H1 (cell line): ENCODE measurements at regions not wholly inside any gene's neighbourhood (a gene's known extent, or its start where the extent isn't known, plus 50 kb on each side); places are given as distances from the start of the nearest gene placed in this dataset.

Experiments used
- CTCF ChIA-PET: fragments of 300-600 bp; sonication (Branson Sonifier 250); formaldehyde crosslinking; loops from one replicate; lab custom pipeline; 2021; ENCODE audit not compliant: partially characterized antibody; lab: Charles Lee
- POLR2A ChIA-PET: fragments of 300-600 bp; sonication (Branson Sonifier 250); formaldehyde crosslinking; loops from one replicate; lab custom pipeline; 2021; ENCODE audit warnings: inconsistent platforms; ENCODE audit not compliant: partially characterized antibody; lab: Charles Lee
- DNase-seq, 2 experiments: peaks; one replicate each; pipeline versions ENCODE4 v3.0.0 to v3.0.0-alpha.2; 2010 to 2022; ENCODE audit warnings: low spot score in 2 of 2, low read depth in 1 of 2, mixed read lengths in 1 of 2
- FAIRE-seq: peaks from 2 replicates; lab custom pipeline; 2011; peaks lifted over from hg19 to GRCh38; lab: Jason Lieb, UNC
- H2AFZ ChIP-seq: 2 replicates; pipeline ENCODE4 v1.8.1; 2012; ENCODE audit warnings: low read length, inconsistent platforms
- H2AK5ac ChIP-seq: 2 replicates; pipeline ENCODE4 v1.6.1; 2013; ENCODE audit warnings: low read depth, low read length
- H2BK120ac ChIP-seq: replicated peaks from 2 replicates; pipeline ENCODE3; 2013; ENCODE audit warnings: low read depth, low read length, inconsistent platforms
- H2BK12ac ChIP-seq: 2 replicates; pipeline ENCODE4 v1.6.1; 2013; ENCODE audit warnings: low read depth, low read length
- H2BK15ac ChIP-seq: 2 replicates; pipeline ENCODE4 v1.6.1; 2013; ENCODE audit warnings: low read length
- H2BK20ac ChIP-seq: 2 replicates; pipeline ENCODE4 v1.6.1; 2013; ENCODE audit warnings: low read length
- H2BK5ac ChIP-seq: 2 replicates; pipeline ENCODE4 v1.6.1; 2013; ENCODE audit warnings: low read depth, low read length
- H3K14ac ChIP-seq: 2 replicates; pipeline ENCODE4 v1.6.1; 2013; ENCODE audit warnings: inconsistent platforms; ENCODE audit not compliant: insufficient read length
- H3K18ac ChIP-seq: 2 replicates; pipeline ENCODE4 v1.6.1; 2013; ENCODE audit warnings: low read length; ENCODE audit errors: extremely low read depth
- H3K23ac ChIP-seq: 2 replicates; pipeline ENCODE4 v1.6.1; 2013; ENCODE audit warnings: inconsistent platforms; ENCODE audit not compliant: insufficient read length
- H3K23me2 ChIP-seq: 2 replicates; pipeline ENCODE4 v1.6.1; 2013; ENCODE audit warnings: low read depth, low read length
- H3K27ac ChIP-seq: 2 replicates; pipeline ENCODE4 v1.6.1; 2011; ENCODE audit warnings: low read depth, low read length, inconsistent platforms
- H3K27me3 ChIP-seq, 4 experiments: replicated peaks in 1 of 4; 1 replicate in 1 of 4; 2 replicates in 3 of 4; pipeline versions ENCODE4 v1.6.1 to v1.8.1; 2011 to 2013; ENCODE audit warnings: low read length in 3 of 4, mild to moderate bottlenecking in 3 of 4, inconsistent platforms in 2 of 4, mixed read lengths in 2 of 4, moderate library complexity in 1 of 4; ENCODE audit not compliant: control insufficient read depth in 3 of 4, insufficient read depth in 3 of 4; ENCODE audit errors: extremely low read depth in 1 of 4
- H3K36me3 ChIP-seq, 4 experiments: 2 replicates each; pipeline versions ENCODE4 v1.6.1 to v1.8.1; 2011 to 2013; ENCODE audit warnings: mild to moderate bottlenecking in 4 of 4, low read length in 3 of 4, moderate library complexity in 2 of 4, control low read depth in 1 of 4, inconsistent platforms in 1 of 4; ENCODE audit not compliant: insufficient read depth in 4 of 4, control insufficient read depth in 2 of 4
- H3K4ac ChIP-seq: replicated peaks from 2 replicates; pipeline ENCODE3; 2013; ENCODE audit warnings: low read length, low read depth, mixed read lengths, inconsistent platforms; ENCODE audit not compliant: insufficient read length
- H3K4me1 ChIP-seq, 4 experiments: replicated peaks in 1 of 4; 1 replicate in 1 of 4; 2 replicates in 3 of 4; pipeline versions ENCODE4 v1.6.1 to v1.8.1; 2011 to 2013; ENCODE audit warnings: low read length in 3 of 4, inconsistent platforms in 2 of 4, mixed read lengths in 1 of 4; ENCODE audit not compliant: insufficient read depth in 4 of 4, control insufficient read depth in 3 of 4
- H3K4me2 ChIP-seq, 2 experiments: 2 replicates each; pipeline versions ENCODE4 v1.6.1 to v1.8.1; 2011 to 2013; ENCODE audit warnings: low read depth in 2 of 2, low read length in 2 of 2, control low read depth in 1 of 2, inconsistent platforms in 1 of 2, mild to moderate bottlenecking in 1 of 2; ENCODE audit not compliant: insufficient read depth in 1 of 2
- H3K4me3 ChIP-seq, 4 experiments: fragments of 200-600, 300-600 bp in 1 of 4; sonication (generic), shearing (Covaris generic), sonication (Bioruptor Twin) in 1 of 4; 2 replicates each; pipeline versions ENCODE4 v1.5.1 to v1.8.1; 2011 to 2016; ENCODE audit warnings: low read length in 4 of 4, low read depth in 3 of 4, control low read depth in 2 of 4, inconsistent platforms in 2 of 4, mild to moderate bottlenecking in 2 of 4, mixed read lengths in 1 of 4, moderate library complexity in 1 of 4; ENCODE audit not compliant: insufficient read depth in 2 of 4; ENCODE audit errors: extremely low read depth in 1 of 4
- H3K56ac ChIP-seq: replicated peaks from 2 replicates; pipeline ENCODE3; 2013; ENCODE audit warnings: low read depth, mild to moderate bottlenecking, mixed read lengths, low read length, inconsistent platforms; ENCODE audit not compliant: insufficient read length
- H3K79me1 ChIP-seq: 2 replicates; pipeline ENCODE4 v1.6.1; 2013; ENCODE audit warnings: low read depth, low read length, control low read depth
- H3K79me2 ChIP-seq, 2 experiments: 2 replicates each; pipeline versions ENCODE4 v1.6.1 to v1.8.1; 2012 to 2013; ENCODE audit warnings: low read length in 2 of 2, mild to moderate bottlenecking in 2 of 2, inconsistent platforms in 1 of 2; ENCODE audit not compliant: insufficient read depth in 2 of 2, control insufficient read depth in 1 of 2
- H3K9ac ChIP-seq, 4 experiments: replicated peaks in 1 of 4; 1 replicate in 1 of 4; 2 replicates in 3 of 4; pipeline versions ENCODE4 v1.6.1 to v1.8.1; 2011 to 2013; ENCODE audit warnings: low read depth in 3 of 4, low read length in 3 of 4, control low read depth in 2 of 4, mild to moderate bottlenecking in 2 of 4, moderate library complexity in 2 of 4, inconsistent platforms in 1 of 4; ENCODE audit errors: extremely low read depth in 1 of 4
- H3K9me3 ChIP-seq, 2 experiments: 2 replicates each; pipeline versions ENCODE4 v1.6.1 to v1.8.1; 2012 to 2013; ENCODE audit warnings: mild to moderate bottlenecking in 2 of 2, moderate library complexity in 2 of 2, control low read depth in 1 of 2, inconsistent platforms in 1 of 2, low read depth in 1 of 2, low read length in 1 of 2, mixed read lengths in 1 of 2; ENCODE audit not compliant: insufficient read depth in 2 of 2
- H4K20me1 ChIP-seq, 2 experiments: replicated peaks in 1 of 2; 2 replicates each; pipeline versions ENCODE3 to v1.8.1; 2011 to 2013; ENCODE audit warnings: inconsistent platforms in 2 of 2, low read length in 2 of 2, mild to moderate bottlenecking in 1 of 2; ENCODE audit not compliant: insufficient read depth in 2 of 2, control insufficient read depth in 1 of 2
- H4K5ac ChIP-seq: 2 replicates; pipeline ENCODE4 v1.6.1; 2013; ENCODE audit warnings: low read length, low read depth, mixed read lengths, inconsistent platforms; ENCODE audit not compliant: insufficient read length
- H4K8ac ChIP-seq: 2 replicates; pipeline ENCODE4 v1.8.0; 2013; ENCODE audit warnings: mild to moderate bottlenecking, moderate library complexity, low read length, inconsistent platforms; ENCODE audit not compliant: insufficient read depth; ENCODE audit errors: extremely low read depth
- H4K91ac ChIP-seq: replicated peaks from 2 replicates; pipeline ENCODE3; 2013; ENCODE audit warnings: low read length, mixed read lengths, inconsistent platforms; ENCODE audit not compliant: insufficient read length
- CREB1 ChIP-seq: IDR thresholded peaks from 2 replicates; pipeline ENCODE4 v1.6.1; 2012; ENCODE audit warnings: inconsistent platforms
- EGR1 ChIP-seq: IDR thresholded peaks from 2 replicates; pipeline ENCODE4 v1.6.1; 2011; ENCODE audit warnings: low read depth, low read length, borderline replicate concordance
- HDAC6 ChIP-seq: IDR thresholded peaks from one replicate; pipeline ENCODE4 v1.7.1; 2012; ENCODE audit warnings: low read depth, mild to moderate bottlenecking, inconsistent platforms, low read length, moderate library complexity
- JUN ChIP-seq: IDR thresholded peaks from 2 replicates; pipeline ENCODE4 v1.6.1; 2011; ENCODE audit warnings: low read depth, mild to moderate bottlenecking, improper control_type of control experiment, low read length
- KDM5A ChIP-seq: fragments of 200-600 bp; IDR thresholded peaks from 2 replicates; pipeline ENCODE4 v1.7.1; 2012; ENCODE audit warnings: mild to moderate bottlenecking, low read length, inconsistent platforms, mixed read lengths
- POLR2AphosphoS5 ChIP-seq: IDR thresholded peaks from 2 replicates; pipeline ENCODE4 v1.6.1; 2011; ENCODE audit warnings: low read depth, low read length
- RXRA ChIP-seq: IDR thresholded peaks from 2 replicates; pipeline ENCODE4 v1.6.1; 2011; ENCODE audit warnings: low read depth, mild to moderate bottlenecking, low read length, moderate library complexity; ENCODE audit not compliant: insufficient read depth
- WGBS, 2 experiments: shearing (Covaris generic) in 1 of 2; methylation state at CpG; one replicate each; pipeline versions ENCODE4 v1.1.6 to v1.1.7; 2013 to 2015; ENCODE audit warnings: low lambda C conversion rate in 2 of 2, mixed read lengths in 2 of 2, inconsistent platforms in 1 of 2, low coverage in 1 of 2, missing lambda C conversion rate in 1 of 2; ENCODE audit not compliant: insufficient replicate concordance in 2 of 2, insufficient coverage in 1 of 2, insufficient read length in 1 of 2; ENCODE audit errors: extremely low coverage in 1 of 2, missing lambda C conversion rate in 1 of 2; 5-methylcytosine and 5-hydroxymethylcytosine counted together
- TF ChIP-seq, protein P1 (sequence below): IDR thresholded peaks from 2 replicates; pipeline ENCODE4 v1.6.1; 2011; ENCODE audit warnings: low read length, improper control_type of control experiment

DNA sequence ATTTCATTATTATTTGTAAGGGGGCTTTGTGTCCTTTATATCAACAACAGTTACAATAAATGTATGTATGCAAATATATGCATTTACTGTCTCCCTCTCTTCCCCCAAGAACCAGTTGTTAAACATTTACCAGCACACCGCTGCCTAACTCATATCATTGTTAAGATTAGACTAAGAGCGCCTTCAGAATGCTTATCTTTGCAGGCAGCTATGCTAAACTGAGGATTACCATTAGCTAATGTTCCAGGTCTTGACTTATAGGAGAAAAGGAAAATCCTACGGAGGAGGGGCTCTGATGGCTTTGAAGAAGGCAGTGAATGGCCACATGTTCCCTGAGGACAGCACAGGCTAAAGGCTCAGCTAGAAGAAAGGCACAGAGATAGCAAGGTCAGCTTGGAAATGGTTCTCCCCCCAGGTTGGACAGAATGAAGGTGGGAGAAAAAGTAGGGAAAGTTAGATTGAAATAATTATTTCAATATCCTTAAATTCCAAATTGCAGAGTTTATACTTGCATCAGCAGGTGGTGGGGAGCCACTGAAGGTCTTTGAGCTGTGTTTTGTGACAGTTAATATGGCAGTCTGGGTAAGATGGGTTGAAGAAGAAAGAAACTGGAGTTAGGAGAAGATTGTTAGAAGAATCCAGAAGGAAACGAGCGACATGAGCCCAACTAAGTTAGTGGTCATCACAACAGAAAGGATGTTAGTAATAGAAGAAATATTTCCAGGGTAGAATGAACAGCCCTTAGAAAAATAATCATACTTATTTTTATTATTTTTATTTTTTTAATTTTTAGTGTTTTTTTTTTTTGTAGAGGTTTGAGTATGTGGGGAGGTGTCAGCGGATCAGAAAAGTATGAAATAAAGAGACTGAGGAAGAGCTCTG lies 87.0 kb upstream of the MAF start:
- Histone ChIP-seq H3K79me1 (no peaks in the 10 kb centered on the region), H4K91ac (no peak overlapping the region), H3K4me1 (no peaks in the 10 kb centered on the region), H3K56ac (no peak overlapping the region), H3K4me2 (no peak overlapping the region), H3K36me3 (no peaks in the 10 kb centered on the region), H3K18ac (no peak overlapping the region), H4K5ac (no peak overlapping the region), H4K8ac (no peak overlapping the region), H3K9me3 (no peaks in the 10 kb centered on the region), H2AK5ac (no peak overlapping the region), H2BK12ac (no peak overlapping the region), H2BK20ac (no peak overlapping the region), H3K23ac (no peak overlapping the region), H3K4ac (no peak overlapping the region), H3K23me2 (no peaks in the 10 kb centered on the region), H4K20me1 (no peaks in the 10 kb centered on the region), H3K27me3 (no peaks in the 10 kb centered on the region; a peak in 1 of 7 replicates), H2BK120ac (no peak overlapping the region), H3K4me3 (no peak overlapping the region), H3K9ac (no peak overlapping the region), H3K14ac (no peak overlapping the region), H2BK15ac (no peak overlapping the region), H2BK5ac (no peak overlapping the region), H3K79me2 (no peaks in the 10 kb centered on the region), H3K27ac (no peak overlapping the region), H2AFZ (no peak overlapping the region)
- ChIA-PET POLR2A (no interaction called here), CTCF (interaction anchor here (0.6 kb wide), 1 partner anchor 107 kb away, joined by 3 read pairs; no protein-coding TSS in a partner anchor)
- DNase-seq (no peak), FAIRE-seq (no peak)
- 93% methylated on average over 6 of the region's 6 CpGs; no CpG with 5 or more reads in 1 of the 2 experiments for WGBS, 2 experiments
- no peak for TF ChIP-seq JUN
- no peak for TF ChIP-seq KDM5A
- no peak for TF ChIP-seq RXRA
- TF ChIP-seq EGR1, result no peak
- TF ChIP-seq POLR2AphosphoS5, result no peak
- TF ChIP-seq CREB1, result no peak
- TF ChIP-seq, protein P1, sequence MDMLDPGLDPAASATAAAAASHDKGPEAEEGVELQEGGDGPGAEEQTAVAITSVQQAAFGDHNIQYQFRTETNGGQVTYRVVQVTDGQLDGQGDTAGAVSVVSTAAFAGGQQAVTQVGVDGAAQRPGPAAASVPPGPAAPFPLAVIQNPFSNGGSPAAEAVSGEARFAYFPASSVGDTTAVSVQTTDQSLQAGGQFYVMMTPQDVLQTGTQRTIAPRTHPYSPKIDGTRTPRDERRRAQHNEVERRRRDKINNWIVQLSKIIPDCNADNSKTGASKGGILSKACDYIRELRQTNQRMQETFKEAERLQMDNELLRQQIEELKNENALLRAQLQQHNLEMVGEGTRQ, result no peak
- TF ChIP-seq HDAC6, result no peak
